MG63 (cell line): ENCODE measurements at regions not wholly inside any gene's neighbourhood (a gene's known extent, or its start where the extent isn't known, plus 50 kb on each side); places are given as distances from the start of the nearest gene placed in this dataset.

Source experiments
- DNase-seq: peaks from one replicate; pipeline ENCODE4 v3.0.0-alpha.2; 2020
- H3K27me3 ChIP-seq: fragments of 250-450 bp; sonication (Bioruptor Pico); 2 replicates; pipeline ENCODE4 v1.5.1; 2020; ENCODE audit warnings: mild to moderate bottlenecking, moderate library complexity
- H3K36me3 ChIP-seq: fragments of 250-450 bp; sonication (Bioruptor Pico); 2 replicates; pipeline ENCODE4 v1.5.1; 2020; ENCODE audit warnings: mild to moderate bottlenecking, moderate library complexity
- H3K4me3 ChIP-seq: fragments of 250-450 bp; sonication (Bioruptor Pico); 2 replicates; pipeline ENCODE4 v1.5.1; 2020; ENCODE audit warnings: mild to moderate bottlenecking, moderate library complexity
- H3K9me3 ChIP-seq: fragments of 250-450 bp; sonication (Bioruptor Pico); 2 replicates; pipeline ENCODE4 v1.5.1; 2020; ENCODE audit warnings: mild to moderate bottlenecking, moderate library complexity

GRCh38 chr2:120435671-120436459 is 89.9 kb downstream of the INHBB start:
- no peaks in the 10 kb centered on the region for H3K27me3 ChIP-seq

GRCh38 chr2:120436460-120436739 is 90.5 kb downstream of the INHBB start:
- peak; percentile 82 for DNase-seq
- no peak overlapping the region for H3K4me3 ChIP-seq
- no peaks in the 10 kb centered on the region for H3K36me3 ChIP-seq
- H3K9me3 ChIP-seq = no peaks in the 10 kb centered on the region
- no peaks in the 10 kb centered on the region for H3K27me3 ChIP-seq

More at GRCh38 chr2:120435671-120436459, 89.9 kb downstream of the INHBB start:
- H3K4me3 ChIP-seq = no peak overlapping the region
- no peaks in the 10 kb centered on the region for H3K36me3 ChIP-seq
- H3K9me3 ChIP-seq = no peaks in the 10 kb centered on the region
- no peak for DNase-seq

- H3K27me3 ChIP-seq = no peaks in the 10 kb centered on the region
- no peaks in the 10 kb centered on the region for H3K9me3 ChIP-seq
- no peaks in the 10 kb centered on the region for H3K36me3 ChIP-seq
- H3K4me3 ChIP-seq = no peak overlapping the region
- DNase-seq = peak; percentile 9
Observed at GRCh38 chr2:120436885-120437603, 91.1 kb downstream of the INHBB start.

GRCh38 chr2:120437604-120438000 is 91.7 kb downstream of the INHBB start:
- H3K4me3 ChIP-seq = no peak overlapping the region
- H3K36me3 ChIP-seq = no peaks in the 10 kb centered on the region
- no peak for DNase-seq
- H3K27me3 ChIP-seq = no peaks in the 10 kb centered on the region
- H3K9me3 ChIP-seq = no peaks in the 10 kb centered on the region

GRCh38 chr2:120438301-120439066 is 92.5 kb downstream of the INHBB start:
- DNase-seq = no peak
- no peaks in the 10 kb centered on the region for H3K27me3 ChIP-seq
- no peaks in the 10 kb centered on the region for H3K9me3 ChIP-seq
- no peaks in the 10 kb centered on the region for H3K36me3 ChIP-seq
- H3K4me3 ChIP-seq = no peak overlapping the region

- no peak for DNase-seq
- Histone ChIP-seq H3K36me3 (no peaks in the 10 kb centered on the region), H3K4me3 (no peak overlapping the region), H3K9me3 (no peaks in the 10 kb centered on the region), H3K27me3 (no peaks in the 10 kb centered on the region)
Observed at GRCh38 chr2:120439067-120439368, 93.1 kb downstream of the INHBB start.

GRCh38 chr2:120439637-120440384 is 93.9 kb downstream of the INHBB start:
- H3K9me3 ChIP-seq = no peaks in the 10 kb centered on the region
- H3K27me3 ChIP-seq = no peaks in the 10 kb centered on the region
- H3K4me3 ChIP-seq = no peak overlapping the region
- H3K36me3 ChIP-seq = no peaks in the 10 kb centered on the region
- DNase-seq = no peak

- H3K36me3 ChIP-seq = no peaks in the 10 kb centered on the region
- no peak for DNase-seq
- H3K9me3 ChIP-seq = no peaks in the 10 kb centered on the region
- H3K27me3 ChIP-seq = no peaks in the 10 kb centered on the region
- no peak overlapping the region for H3K4me3 ChIP-seq
Observed at GRCh38 chr2:120440521-120441350, 94.8 kb downstream of the INHBB start.

GRCh38 chr2:120441351-120441700 is 95.4 kb downstream of the INHBB start:
- no peaks in the 10 kb centered on the region for H3K27me3 ChIP-seq
- H3K36me3 ChIP-seq = no peaks in the 10 kb centered on the region
- H3K9me3 ChIP-seq = no peaks in the 10 kb centered on the region
- H3K4me3 ChIP-seq = no peak overlapping the region
- DNase-seq = no peak

GRCh38 chr2:120441744-120442471 is 96.0 kb downstream of the INHBB start:
- H3K27me3 ChIP-seq = no peaks in the 10 kb centered on the region

GRCh38 chr2:120442541-120442922 is 96.6 kb downstream of the INHBB start:
- Histone ChIP-seq H3K4me3 (no peak overlapping the region), H3K9me3 (no peaks in the 10 kb centered on the region), H3K36me3 (no peaks in the 10 kb centered on the region), H3K27me3 (no peaks in the 10 kb centered on the region)
- no peak for DNase-seq

More at GRCh38 chr2:120441744-120442471, 96.0 kb downstream of the INHBB start:
- no peaks in the 10 kb centered on the region for H3K36me3 ChIP-seq
- no peak for DNase-seq
- H3K9me3 ChIP-seq = no peaks in the 10 kb centered on the region
- H3K4me3 ChIP-seq = no peak overlapping the region

- Histone ChIP-seq H3K4me3 (no peak overlapping the region), H3K27me3 (no peaks in the 10 kb centered on the region), H3K9me3 (no peaks in the 10 kb centered on the region), H3K36me3 (no peaks in the 10 kb centered on the region)
- no peak for DNase-seq
Observed at GRCh38 chr2:120442923-120443571, 97.1 kb downstream of the INHBB start.

- H3K9me3 ChIP-seq = no peaks in the 10 kb centered on the region
- no peak for DNase-seq
- H3K36me3 ChIP-seq = no peaks in the 10 kb centered on the region
- H3K27me3 ChIP-seq = no peaks in the 10 kb centered on the region
- no peak overlapping the region for H3K4me3 ChIP-seq
Observed at GRCh38 chr2:120443946-120444345, 98.0 kb downstream of the INHBB start.

GRCh38 chr2:120444691-120445240 is 98.8 kb downstream of the INHBB start:
- H3K36me3 ChIP-seq = no peaks in the 10 kb centered on the region
- no peaks in the 10 kb centered on the region for H3K27me3 ChIP-seq
- H3K4me3 ChIP-seq = no peak overlapping the region
- no peak for DNase-seq
- H3K9me3 ChIP-seq = no peaks in the 10 kb centered on the region

- Histone ChIP-seq H3K9me3 (no peaks in the 10 kb centered on the region), H3K27me3 (no peaks in the 10 kb centered on the region), H3K4me3 (no peak overlapping the region), H3K36me3 (no peaks in the 10 kb centered on the region)
- DNase-seq = no peak
Observed at GRCh38 chr2:120445449-120446143, 99.7 kb downstream of the INHBB start.
